K562 (cell line): ENCODE measurements at regions not wholly inside any gene's neighbourhood (a gene's known extent, or its start where the extent isn't known, plus 50 kb on each side); places are given as distances from the start of the nearest gene placed in this dataset.

Experiments used
- ATAC-seq: fragments of 200-7000 bp; cut with Tn5 transposase; 3 replicates; pipeline ENCODE4 v1.9.1; 2020; ENCODE audit warnings: moderate library complexity
- BruUV-seq: library from RNA; stranded (reverse); fragments of 400-500 nt; replicated peaks from 2 replicates; lab custom pipeline; 2021; lab: Mats Ljungman, UMichigan
- CTCF ChIA-PET: fragments of 300-600 bp; formaldehyde crosslinking; extraction: SDS; loops from one replicate; lab custom pipeline; 2021; ENCODE audit warnings: low intra/inter-chr PET ratio; lab: Yijun Ruan, JAX
- POLR2A ChIA-PET: fragments of 300-600, 350-650 bp; sonication (Branson Sonifier 250); formaldehyde crosslinking; extraction: SDS; loops from one replicate; lab custom pipeline; 2021; ENCODE audit warnings: antibody characterized with exemption, inconsistent platforms; lab: Yijun Ruan, JAX
- DNase-seq, 4 experiments: peaks; one replicate each; pipeline versions ENCODE4 v3.0.0 to v3.0.0-alpha.2; 2011 to 2018; ENCODE audit warnings: low spot score in 3 of 4, mixed read lengths in 3 of 4; ENCODE audit errors: extremely low read depth in 1 of 4
- FAIRE-seq: peaks from 2 replicates; lab custom pipeline; 2011; peaks lifted over from hg19 to GRCh38; lab: Jason Lieb, UNC
- H2AFZ ChIP-seq: 2 replicates; pipeline ENCODE4 v1.6.0; 2011; ENCODE audit warnings: low read depth, low read length, control low read depth, inconsistent platforms
- H3K27ac ChIP-seq: fragments of 200-600 bp; 3 replicates; pipeline ENCODE4 v1.8.0; 2011; ENCODE audit warnings: low read depth, mild to moderate bottlenecking, control low read depth, inconsistent platforms, low read length, moderate library complexity, mixed read lengths; ENCODE audit errors: extremely low read depth
- H3K27me3 ChIP-seq, 2 experiments: fragments of 300-600 bp in 1 of 2; 2 replicates in 1 of 2; 3 replicates in 1 of 2; pipeline versions ENCODE4 v1.6.0 to v1.8.0; 2011; ENCODE audit warnings: inconsistent platforms in 2 of 2, low read length in 2 of 2, mild to moderate bottlenecking in 1 of 2, mixed read lengths in 1 of 2, moderate library complexity in 1 of 2; ENCODE audit not compliant: control insufficient read depth in 2 of 2, insufficient read depth in 2 of 2
- H3K36me3 ChIP-seq: fragments of 300-600 bp; 3 replicates; pipeline ENCODE4 v1.8.0; 2011; ENCODE audit warnings: mild to moderate bottlenecking, low read length, inconsistent platforms; ENCODE audit not compliant: control insufficient read depth, insufficient read depth
- H3K4me1 ChIP-seq, 2 experiments: fragments of 200-600 bp in 1 of 2; replicated peaks in 1 of 2; 2 replicates in 1 of 2; 3 replicates in 1 of 2; pipeline versions ENCODE4 v1.5.1 to v1.8.0; 2011; ENCODE audit warnings: inconsistent platforms in 2 of 2, low read length in 2 of 2, mild to moderate bottlenecking in 1 of 2, mixed read lengths in 1 of 2, moderate library complexity in 1 of 2; ENCODE audit not compliant: control insufficient read depth in 2 of 2, insufficient read depth in 2 of 2
- H3K4me2 ChIP-seq: 2 replicates; pipeline ENCODE4 v1.6.1; 2011; ENCODE audit warnings: low read length, control low read depth, inconsistent platforms, mixed read lengths; ENCODE audit not compliant: insufficient read depth
- H3K4me3 ChIP-seq: fragments of 200-600 bp; sonication (generic), shearing (Covaris generic); 2 replicates; pipeline ENCODE4 v1.5.1; 2016; ENCODE audit warnings: control low read depth, inconsistent platforms
- H3K79me2 ChIP-seq: fragments of 200-600 bp; 3 replicates; pipeline ENCODE4 v1.8.0; 2011; ENCODE audit warnings: low read length, inconsistent platforms; ENCODE audit not compliant: control insufficient read depth, insufficient read depth
- H3K9ac ChIP-seq, 2 experiments: 2 replicates each; pipeline versions ENCODE4 v1.6.0 to v1.6.1; 2011; ENCODE audit warnings: low read depth in 2 of 2, low read length in 2 of 2, control low read depth in 1 of 2, inconsistent platforms in 1 of 2, mild to moderate bottlenecking in 1 of 2, mixed read lengths in 1 of 2; ENCODE audit not compliant: insufficient read depth in 1 of 2
- H3K9me1 ChIP-seq: one replicate; pipeline ENCODE4 v1.6.0; 2011; ENCODE audit warnings: inconsistent platforms, mild to moderate bottlenecking, low read length, moderate library complexity; ENCODE audit not compliant: control insufficient read depth, insufficient read depth
- H3K9me3 ChIP-seq: replicated peaks from 2 replicates; pipeline ENCODE4 v1.5.1; 2011; ENCODE audit warnings: low read depth, low read length, inconsistent platforms; ENCODE audit not compliant: control insufficient read depth, insufficient read depth
- H4K20me1 ChIP-seq: replicated peaks from 2 replicates; pipeline ENCODE4 v1.6.1; 2011; ENCODE audit warnings: low read length, inconsistent platforms, mixed read lengths; ENCODE audit not compliant: control insufficient read depth, insufficient read depth
- CHCHD3 ChIP-seq: fragments of 250-450 bp; sonication (Bioruptor Pico); IDR thresholded peaks from 2 replicates; pipeline ENCODE4 v2.1.2; 2022; ENCODE audit warnings: mild to moderate bottlenecking
- CHD1 ChIP-seq: fragments of 200-600 bp; sonication (generic); IDR thresholded peaks from one replicate; pipeline ENCODE4 v1.6.1; 2012; ENCODE audit warnings: mild to moderate bottlenecking, moderate library complexity, low read length, inconsistent platforms
- GTF2F1 ChIP-seq: IDR thresholded peaks from 2 replicates; pipeline ENCODE4 v1.6.1; 2011; ENCODE audit warnings: low read depth, low read length, improper control_type of control experiment
- HDAC6 ChIP-seq: IDR thresholded peaks from 2 replicates; pipeline ENCODE4 v1.6.1; 2012; ENCODE audit warnings: low read depth, mild to moderate bottlenecking, control low read depth, inconsistent platforms, low read length, moderate library complexity
- KDM1A ChIP-seq, 2 experiments: fragments of 450-650 bp; IDR thresholded peaks; 2 replicates each; pipeline ENCODE4 v1.6.1; 2016; ENCODE audit warnings: mild to moderate bottlenecking in 2 of 2
- NR1H2 ChIP-seq: sonication (generic); formaldehyde crosslinking; IDR thresholded peaks from 2 replicates; pipeline ENCODE4 v1.4.0; 2020; ENCODE audit warnings: mild to moderate bottlenecking, missing genetic modification reagents
- PHB2 ChIP-seq: fragments of 450-650 bp; IDR thresholded peaks from 2 replicates; pipeline ENCODE4 v1.6.1; 2017; ENCODE audit warnings: low read depth
- ZNF197 ChIP-seq: fragments of 200-800 bp; sonication (Bioruptor generic); IDR thresholded peaks from 2 replicates; pipeline ENCODE4 v1.6.1; 2016; ENCODE audit warnings: low read depth, missing genetic modification characterization, missing compliant biosample characterization
- ZNF212 ChIP-seq: fragments of 450-650 bp; formaldehyde crosslinking; IDR thresholded peaks from 2 replicates; pipeline ENCODE4 v1.4.0; 2020; ENCODE audit warnings: mild to moderate bottlenecking
- ZNF444 ChIP-seq: fragments of 250-450 bp; sonication (Bioruptor Pico); IDR thresholded peaks from 2 replicates; pipeline ENCODE4 v1.4.0; 2020; ENCODE audit warnings: mild to moderate bottlenecking, moderate library complexity
- WGBS: fragments of 100-300 bp; shearing (Covaris generic); methylation state at CpG from one replicate; pipeline ENCODE4 v1.1.6; 2016; ENCODE audit warnings: low coverage, mixed read lengths; ENCODE audit not compliant: insufficient coverage; ENCODE audit errors: missing lambda C conversion rate; 5-methylcytosine and 5-hydroxymethylcytosine counted together
- in situ Hi-C: fragments of 300-500 bp; cut with MboI; formaldehyde crosslinking; loops from 4 replicates; pipeline ENCODE4 v1.15.0; 2018; ENCODE audit warnings: inconsistent platforms, mixed read lengths
- intact Hi-C: fragments of 100-400 bp; cut with micrococcal nuclease; formaldehyde crosslinking; loops from 2 replicates; pipeline ENCODE4 v1.14.2; 2022
- TF ChIP-seq, protein P1 (sequence below): fragments of 450-650 bp; IDR thresholded peaks from 2 replicates; pipeline ENCODE4 v1.6.1; 2016; ENCODE audit warnings: borderline replicate concordance

DNA sequence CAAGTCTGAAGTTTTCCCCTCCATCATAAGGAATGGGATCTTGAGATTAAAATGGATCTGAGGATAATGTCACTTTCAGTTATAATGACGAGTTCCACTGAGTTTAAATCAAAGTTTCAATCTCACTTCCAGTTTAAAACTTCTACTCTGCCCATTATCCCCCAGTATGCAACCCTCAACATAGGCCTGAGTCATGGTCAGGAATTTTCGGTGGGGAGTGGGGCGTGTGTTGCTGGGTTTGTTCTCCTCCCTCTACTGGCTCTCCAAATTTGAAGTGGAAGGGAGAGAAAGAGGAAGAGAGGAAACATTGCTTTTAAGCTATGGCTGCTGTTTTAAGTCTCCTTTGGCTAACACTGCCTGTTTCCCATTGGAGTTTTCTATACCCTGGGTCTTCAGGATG lies 152.9 kb downstream of the TM2D1 start (continued):
- TF ChIP-seq, protein P1, sequence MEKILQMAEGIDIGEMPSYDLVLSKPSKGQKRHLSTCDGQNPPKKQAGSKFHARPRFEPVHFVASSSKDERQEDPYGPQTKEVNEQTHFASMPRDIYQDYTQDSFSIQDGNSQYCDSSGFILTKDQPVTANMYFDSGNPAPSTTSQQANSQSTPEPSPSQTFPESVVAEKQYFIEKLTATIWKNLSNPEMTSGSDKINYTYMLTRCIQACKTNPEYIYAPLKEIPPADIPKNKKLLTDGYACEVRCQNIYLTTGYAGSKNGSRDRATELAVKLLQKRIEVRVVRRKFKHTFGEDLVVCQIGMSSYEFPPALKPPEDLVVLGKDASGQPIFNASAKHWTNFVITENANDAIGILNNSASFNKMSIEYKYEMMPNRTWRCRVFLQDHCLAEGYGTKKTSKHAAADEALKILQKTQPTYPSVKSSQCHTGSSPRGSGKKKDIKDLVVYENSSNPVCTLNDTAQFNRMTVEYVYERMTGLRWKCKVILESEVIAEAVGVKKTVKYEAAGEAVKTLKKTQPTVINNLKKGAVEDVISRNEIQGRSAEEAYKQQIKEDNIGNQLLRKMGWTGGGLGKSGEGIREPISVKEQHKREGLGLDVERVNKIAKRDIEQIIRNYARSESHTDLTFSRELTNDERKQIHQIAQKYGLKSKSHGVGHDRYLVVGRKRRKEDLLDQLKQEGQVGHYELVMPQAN: no peak
- no peak for TF ChIP-seq GTF2F1

DNA sequence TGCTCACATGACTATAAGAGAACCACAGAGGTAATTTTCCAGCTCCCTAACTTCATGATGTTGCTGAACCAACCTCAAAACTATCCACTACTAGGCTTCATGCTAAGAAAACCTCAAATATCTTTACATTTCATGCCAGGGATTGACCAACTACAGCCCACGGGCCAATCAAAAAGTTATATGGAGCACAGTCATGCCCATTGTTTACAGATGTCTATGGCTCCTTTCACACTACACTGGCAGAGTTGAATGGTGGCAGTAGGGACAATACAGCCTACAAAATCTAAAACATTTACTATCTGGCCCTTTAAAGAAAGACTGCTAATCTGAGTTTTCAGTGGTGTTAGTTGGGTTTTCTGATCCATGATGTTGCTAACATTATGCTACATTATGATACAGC lies 154.8 kb downstream of the TM2D1 start:
- DNase-seq: no peak
- WGBS: 0% methylated on average over 1 of the region's 1 CpG
- no peaks in the 10 kb centered on the region; a peak in 1 of 5 replicates for H3K27me3 ChIP-seq
- FAIRE-seq: no peak
- H3K36me3 ChIP-seq: no peaks in the 10 kb centered on the region
- BruUV-seq: no TSS peak
- no peak overlapping the region for H3K4me3 ChIP-seq
- ChIA-PET CTCF (no interaction called here), POLR2A (no interaction called here)
- no peaks in the 10 kb centered on the region for H4K20me1 ChIP-seq
- H3K9me1 ChIP-seq: no peaks in the 10 kb centered on the region
- no peak overlapping the region for H3K9ac ChIP-seq
- in situ Hi-C loops: no loop called here
- no peaks in the 10 kb centered on the region for H3K4me1 ChIP-seq
- H3K79me2 ChIP-seq: no peaks in the 10 kb centered on the region
- no peak for ATAC-seq
- intact Hi-C loops: no loop called here
- H3K27ac ChIP-seq: no peak overlapping the region
- H3K9me3 ChIP-seq: no peaks in the 10 kb centered on the region; the same call in 1 of the 2 replicates
- H2AFZ ChIP-seq: no peak overlapping the region
- H3K4me2 ChIP-seq: no peak overlapping the region
- TF ChIP-seq NR1H2 (CRISPR knock-in tag) (no peak), ZNF444 (CRISPR knock-in tag) (no peak), ZNF212 (CRISPR knock-in tag) (no peak), CHCHD3 (no peak), ZNF197 (CRISPR knock-in tag) (no peak), KDM1A (IDR thresholded peaks at IDR 0.05) (no peak), CHD1 (no peak), PHB2 (no peak), HDAC6 (no peak)
